CD4-positive, CD25-positive, alpha-beta regulatory T cell (primary cell): ENCODE measurements at regions not wholly inside any gene's neighbourhood (a gene's known extent, or its start where the extent isn't known, plus 50 kb on each side); places are given as distances from the start of the nearest gene placed in this dataset.

Source experiments
- ATAC-seq, 2 donors: fragments of 150-1000 bp; cut with Tn5 transposase; one replicate each; pipeline ENCODE4 v1.10.0; 2021; ENCODE audit warnings: low read depth in 2 of 2, moderate number of reproducible peaks in 2 of 2, moderate library complexity in 1 of 2
- DNase-seq, 3 donors: peaks; one replicate each; pipeline versions ENCODE4 v3.0.0 to v3.0.0-alpha.2; 2012 to 2022; ENCODE audit warnings: mixed read lengths in 1 of 3
- H3K27ac ChIP-seq: one replicate; pipeline ENCODE4 v1.7.0; 2013; ENCODE audit warnings: mild to moderate bottlenecking, low read length; ENCODE audit not compliant: insufficient read depth, poor library complexity, severe bottlenecking
- H3K27me3 ChIP-seq: one replicate; pipeline ENCODE4 v1.7.0; 2013; ENCODE audit warnings: low read length; ENCODE audit not compliant: control insufficient read depth, insufficient read depth
- H3K36me3 ChIP-seq: one replicate; pipeline ENCODE4 v1.7.0; 2013; ENCODE audit warnings: mild to moderate bottlenecking, low read length, moderate library complexity; ENCODE audit not compliant: control insufficient read depth, insufficient read depth
- H3K4me1 ChIP-seq: 2 replicates; pipeline ENCODE4 v1.7.0; 2013; ENCODE audit warnings: mild to moderate bottlenecking, low read length; ENCODE audit not compliant: insufficient read depth, control insufficient read depth, poor library complexity, severe bottlenecking
- H3K4me3 ChIP-seq: one replicate; pipeline ENCODE4 v1.7.0; 2013; ENCODE audit warnings: low read depth, mild to moderate bottlenecking, low read length, moderate library complexity
- H3K9me3 ChIP-seq, 2 experiments: 1 replicate in 1 of 2; 2 replicates in 1 of 2; pipeline ENCODE4 v1.7.0; 2013; ENCODE audit warnings: low read length in 2 of 2, mild to moderate bottlenecking in 1 of 2, moderate library complexity in 1 of 2; ENCODE audit not compliant: control insufficient read depth in 2 of 2
- H3K27ac Mint-ChIP-seq, 3 donors: one replicate each; pipeline ENCODE4 v1.8.0; 2020 to 2022; ENCODE audit warnings: mild to moderate bottlenecking in 3 of 3, mixed read lengths in 3 of 3, moderate library complexity in 2 of 3
- H3K27me3 Mint-ChIP-seq: one replicate; pipeline ENCODE4 v1.8.0; 2022; ENCODE audit warnings: mild to moderate bottlenecking, mixed read lengths
- H3K36me3 Mint-ChIP-seq: one replicate; pipeline ENCODE4 v1.8.0; 2020; ENCODE audit warnings: mixed read lengths
- H3K4me1 Mint-ChIP-seq, 4 donors: one replicate each; pipeline ENCODE4 v1.8.0; 2020 to 2022; ENCODE audit warnings: mixed read lengths in 4 of 4, mild to moderate bottlenecking in 1 of 4
- H3K4me3 Mint-ChIP-seq, 4 donors: one replicate each; pipeline ENCODE4 v1.8.0; 2020 to 2022; ENCODE audit warnings: mild to moderate bottlenecking in 4 of 4, mixed read lengths in 4 of 4, moderate library complexity in 3 of 4
- H3K9me3 Mint-ChIP-seq, 7 donors: one replicate each; pipeline ENCODE4 v1.8.0; 2020 to 2022; ENCODE audit warnings: mixed read lengths in 7 of 7, mild to moderate bottlenecking in 3 of 7, moderate library complexity in 2 of 7

- H3K36me3 Mint-ChIP-seq, result no peaks in the 10 kb centered on the region
- no peak overlapping the region for H3K4me3 Mint-ChIP-seq
- H3K4me1 ChIP-seq, result no peaks in the 10 kb centered on the region
- H3K4me3 ChIP-seq, result no peak overlapping the region
- DNase-seq, result no peak
- H3K27ac ChIP-seq, result no peak overlapping the region
- no peak overlapping the region for H3K27ac Mint-ChIP-seq
- no peaks in the 10 kb centered on the region for H3K36me3 ChIP-seq
- H3K27me3 ChIP-seq, result no peaks in the 10 kb centered on the region
- no peaks in the 10 kb centered on the region for H3K9me3 ChIP-seq
- H3K4me1 Mint-ChIP-seq, result peaks cover 0 to 6% (median 4%) of the 10 kb centered on the region in 4 donors
- no peak for ATAC-seq
- peaks cover 0 to 7% (median 4%) of the 10 kb centered on the region in 7 donors for H3K9me3 Mint-ChIP-seq
- H3K27me3 Mint-ChIP-seq, result peaks cover 4% of the 10 kb centered on the region
Observed at GRCh38 chr10:131722525-131723264, 178.1 kb upstream of the PPP2R2D start.

GRCh38 chr10:131723297-131724168, 177.3 kb upstream of the PPP2R2D start:
- no peak overlapping the region for H3K27ac ChIP-seq
- peaks cover 0 to 6% (median 3%) of the 10 kb centered on the region in 4 donors for H3K4me1 Mint-ChIP-seq
- H3K9me3 ChIP-seq, result no peaks in the 10 kb centered on the region
- H3K9me3 Mint-ChIP-seq, result peaks cover 0 to 5% (median 3%) of the 10 kb centered on the region in 7 donors
- no peaks in the 10 kb centered on the region for H3K27me3 ChIP-seq
- H3K36me3 ChIP-seq, result no peaks in the 10 kb centered on the region
- H3K36me3 Mint-ChIP-seq, result no peaks in the 10 kb centered on the region
- DNase-seq, result no peak
- no peak overlapping the region for H3K4me3 ChIP-seq
- peaks cover 4% of the 10 kb centered on the region for H3K27me3 Mint-ChIP-seq
- no peak for ATAC-seq
- no peak overlapping the region for H3K27ac Mint-ChIP-seq
- no peaks in the 10 kb centered on the region for H3K4me1 ChIP-seq
- H3K4me3 Mint-ChIP-seq, result no peak overlapping the region

GRCh38 chr10:131724169-131724545, 176.7 kb upstream of the PPP2R2D start:
- ATAC-seq (no peak), DNase-seq (no peak)
- Mint-ChIP-seq H3K9me3 (peaks cover 0 to 5% (median 3%) of the 10 kb centered on the region in 7 donors), H3K36me3 (no peaks in the 10 kb centered on the region), H3K4me1 (peaks cover 0 to 6% (median 3%) of the 10 kb centered on the region in 4 donors), H3K27me3 (peaks cover 4% of the 10 kb centered on the region), H3K4me3 (no peak overlapping the region), H3K27ac (no peak overlapping the region)
- no peaks in the 10 kb centered on the region for H3K9me3 ChIP-seq
- H3K4me3 ChIP-seq, result no peak overlapping the region
- H3K27ac ChIP-seq, result no peak overlapping the region
- no peaks in the 10 kb centered on the region for H3K27me3 ChIP-seq
- H3K4me1 ChIP-seq, result no peaks in the 10 kb centered on the region
- H3K36me3 ChIP-seq, result no peaks in the 10 kb centered on the region

GRCh38 chr10:131724891-131725580, 175.8 kb upstream of the PPP2R2D start:
- H3K36me3 ChIP-seq, result no peaks in the 10 kb centered on the region
- no peak overlapping the region for H3K27ac ChIP-seq
- Mint-ChIP-seq H3K4me3 (no peak overlapping the region), H3K9me3 (peaks cover 0 to 5% (median 2%) of the 10 kb centered on the region in 7 donors), H3K36me3 (no peaks in the 10 kb centered on the region), H3K4me1 (peaks cover 0 to 6% (median 3%) of the 10 kb centered on the region in 4 donors), H3K27ac (no peak overlapping the region), H3K27me3 (peaks cover 4% of the 10 kb centered on the region)
- no peaks in the 10 kb centered on the region for H3K9me3 ChIP-seq
- DNase-seq, result no peak
- no peaks in the 10 kb centered on the region for H3K4me1 ChIP-seq
- no peak overlapping the region for H3K4me3 ChIP-seq
- no peak for ATAC-seq
- H3K27me3 ChIP-seq, result no peaks in the 10 kb centered on the region

GRCh38 chr10:131725581-131726069, 175.2 kb upstream of the PPP2R2D start:
- H3K27me3 Mint-ChIP-seq, result peaks cover 4% of the 10 kb centered on the region
- H3K4me3 ChIP-seq, result no peak overlapping the region
- H3K9me3 Mint-ChIP-seq, result peaks cover 0 to 7% (median 0%) of the 10 kb centered on the region in 7 donors
- H3K4me1 ChIP-seq, result no peaks in the 10 kb centered on the region
- H3K36me3 ChIP-seq, result no peaks in the 10 kb centered on the region
- no peak overlapping the region for H3K4me3 Mint-ChIP-seq
- ATAC-seq, result no peak
- peaks cover 0 to 6% (median 3%) of the 10 kb centered on the region in 4 donors for H3K4me1 Mint-ChIP-seq
- H3K36me3 Mint-ChIP-seq, result no peaks in the 10 kb centered on the region
- H3K27ac ChIP-seq, result no peak overlapping the region
- DNase-seq, result no peak
- peak overlapping the region in 1 of 3 donors; percentile 60 for H3K27ac Mint-ChIP-seq
- H3K9me3 ChIP-seq, result no peaks in the 10 kb centered on the region
- H3K27me3 ChIP-seq, result no peaks in the 10 kb centered on the region

GRCh38 chr10:131726076-131726880, 174.5 kb upstream of the PPP2R2D start:
- Mint-ChIP-seq H3K27ac (no peak overlapping the region), H3K36me3 (no peaks in the 10 kb centered on the region), H3K27me3 (peaks cover 4% of the 10 kb centered on the region), H3K4me1 (peaks cover 0 to 6% (median 3%) of the 10 kb centered on the region in 4 donors), H3K9me3 (peaks cover 0 to 7% (median 0%) of the 10 kb centered on the region in 7 donors), H3K4me3 (no peak overlapping the region)
- no peak overlapping the region for H3K27ac ChIP-seq
- no peaks in the 10 kb centered on the region for H3K4me1 ChIP-seq
- ATAC-seq (no peak), DNase-seq (no peak)
- no peak overlapping the region for H3K4me3 ChIP-seq
- H3K36me3 ChIP-seq, result no peaks in the 10 kb centered on the region
- H3K9me3 ChIP-seq, result no peaks in the 10 kb centered on the region
- no peaks in the 10 kb centered on the region for H3K27me3 ChIP-seq

- no peak overlapping the region for H3K27ac ChIP-seq
- H3K36me3 Mint-ChIP-seq, result no peaks in the 10 kb centered on the region
- peaks cover 4% of the 10 kb centered on the region for H3K27me3 Mint-ChIP-seq
- peaks cover 0 to 2% (median 0%) of the 10 kb centered on the region in 7 donors for H3K9me3 Mint-ChIP-seq
- no peak overlapping the region for H3K4me3 ChIP-seq
- H3K4me3 Mint-ChIP-seq, result no peak overlapping the region
- no peaks in the 10 kb centered on the region for H3K36me3 ChIP-seq
- H3K27ac Mint-ChIP-seq, result no peak overlapping the region
- H3K4me1 ChIP-seq, result no peaks in the 10 kb centered on the region
- no peak for DNase-seq
- peaks cover 0 to 6% (median 3%) of the 10 kb centered on the region in 4 donors for H3K4me1 Mint-ChIP-seq
- H3K27me3 ChIP-seq, result no peaks in the 10 kb centered on the region
- ATAC-seq, result no peak
- H3K9me3 ChIP-seq, result no peaks in the 10 kb centered on the region
Observed at GRCh38 chr10:131726967-131727366, 173.8 kb upstream of the PPP2R2D start.
